Gastroesophageal sphincter (tissue), 3 donors: ENCODE measurements at regions not wholly inside any gene's neighbourhood (a gene's known extent, or its start where the extent isn't known, plus 50 kb on each side); places are given as distances from the start of the nearest gene placed in this dataset.

Experiments
- POLR2A ChIP-seq, 2 donors: fragments of 450-650 bp; IDR thresholded peaks; one replicate each; pipeline ENCODE4 v1.6.1; 2017; ENCODE audit warnings: antibody characterized with exemption in 2 of 2, mild to moderate bottlenecking in 2 of 2, moderate library complexity in 1 of 2
- TF ChIP-seq, protein P1 (sequence below), 4 experiments: fragments of 200-600 bp in 2 of 4; fragments of 450-650 bp in 2 of 4; sonication (generic) in 1 of 4; IDR thresholded peaks; one replicate each; pipeline ENCODE4 v1.5.1; 2017 to 2019; ENCODE audit warnings: antibody characterized with exemption in 4 of 4, mild to moderate bottlenecking in 2 of 4, moderate library complexity in 2 of 4

DNA sequence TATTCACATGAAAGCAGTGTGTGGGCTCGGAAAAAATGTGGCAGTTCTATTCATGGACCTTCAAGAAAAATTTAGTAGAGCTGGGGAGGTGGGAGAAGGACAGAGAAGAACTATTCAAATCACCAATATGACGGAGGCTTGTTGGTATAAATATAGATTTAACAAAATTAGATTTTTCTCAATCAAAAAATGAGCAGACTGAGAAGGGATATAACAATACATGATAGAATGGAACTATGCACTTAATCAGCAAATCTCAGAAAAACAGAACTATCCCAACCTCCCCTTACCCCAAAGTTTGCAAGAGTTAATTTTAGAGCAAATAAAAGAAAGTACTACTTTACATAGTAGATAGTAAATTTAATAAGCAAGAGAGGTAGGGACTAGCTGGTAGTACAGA is 194.6 kb upstream of the BCL6 start:
- TF ChIP-seq POLR2A (IDR thresholded peaks at IDR 0.05), result no peak
- TF ChIP-seq, protein P1, sequence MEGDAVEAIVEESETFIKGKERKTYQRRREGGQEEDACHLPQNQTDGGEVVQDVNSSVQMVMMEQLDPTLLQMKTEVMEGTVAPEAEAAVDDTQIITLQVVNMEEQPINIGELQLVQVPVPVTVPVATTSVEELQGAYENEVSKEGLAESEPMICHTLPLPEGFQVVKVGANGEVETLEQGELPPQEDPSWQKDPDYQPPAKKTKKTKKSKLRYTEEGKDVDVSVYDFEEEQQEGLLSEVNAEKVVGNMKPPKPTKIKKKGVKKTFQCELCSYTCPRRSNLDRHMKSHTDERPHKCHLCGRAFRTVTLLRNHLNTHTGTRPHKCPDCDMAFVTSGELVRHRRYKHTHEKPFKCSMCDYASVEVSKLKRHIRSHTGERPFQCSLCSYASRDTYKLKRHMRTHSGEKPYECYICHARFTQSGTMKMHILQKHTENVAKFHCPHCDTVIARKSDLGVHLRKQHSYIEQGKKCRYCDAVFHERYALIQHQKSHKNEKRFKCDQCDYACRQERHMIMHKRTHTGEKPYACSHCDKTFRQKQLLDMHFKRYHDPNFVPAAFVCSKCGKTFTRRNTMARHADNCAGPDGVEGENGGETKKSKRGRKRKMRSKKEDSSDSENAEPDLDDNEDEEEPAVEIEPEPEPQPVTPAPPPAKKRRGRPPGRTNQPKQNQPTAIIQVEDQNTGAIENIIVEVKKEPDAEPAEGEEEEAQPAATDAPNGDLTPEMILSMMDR (IDR thresholded peaks at IDR 0.05), result no peak
